ENCODE measurements at regions not wholly inside any gene's neighbourhood (a gene's known extent, or its start where the extent isn't known, plus 50 kb on each side); places are given as distances from the start of the nearest gene placed in this dataset.

DNA sequence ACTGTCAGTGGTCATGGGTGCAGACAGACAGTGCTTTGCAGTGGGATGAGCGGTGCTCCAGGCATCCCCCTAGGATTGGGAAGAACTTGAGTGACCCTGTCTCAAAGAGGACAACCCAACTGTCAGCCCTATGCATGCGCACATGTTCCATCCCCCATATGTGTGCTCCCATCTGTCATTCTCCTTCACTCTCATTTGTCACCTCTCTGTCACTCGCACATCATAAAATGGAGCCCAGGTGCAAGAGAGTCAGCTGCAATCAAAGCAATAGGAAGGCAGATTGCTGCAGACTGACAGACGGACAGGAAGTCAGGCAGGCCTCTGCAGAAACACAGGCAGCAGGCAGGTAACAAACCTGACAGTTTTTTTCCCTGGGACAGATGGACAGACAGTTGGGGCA, 101.8 kb upstream of the CCL1 start:
- TF ChIP-seq EZH2 (IDR thresholded peaks at IDR 0.05) (no peak), POLR2AphosphoS5 (IDR thresholded peaks at IDR 0.05; ENCODE audit: borderline replicate concordance, low read depth, low read length) (no peak), FOXP2 (optimal IDR thresholded peaks at IDR 0.05; ENCODE audit: control extremely low read depth, extremely low read length, insufficient read depth) (no peak)

Data from SK-N-MC (cell line).